Spleen (tissue), 11 donors: ENCODE measurements at regions not wholly inside any gene's neighbourhood (a gene's known extent, or its start where the extent isn't known, plus 50 kb on each side); places are given as distances from the start of the nearest gene placed in this dataset.

ENCODE experiments used
- DNase-seq: peaks from one replicate; pipeline ENCODE4 v3.0.0-alpha.2; 2020
- H3K27ac ChIP-seq, 8 donors: fragments of 200-600 bp; sonication (generic) in 7 of 8; 1 replicate in 4 of 8; 2 replicates in 4 of 8; pipeline versions ENCODE4 v1.5.0 to v1.8.0; 2016 to 2021; ENCODE audit warnings: inconsistent platforms in 4 of 8, mild to moderate bottlenecking in 4 of 8, moderate library complexity in 1 of 8
- H3K27me3 ChIP-seq, 7 donors: fragments of 200-600 bp; sonication (generic) in 6 of 7; replicated peaks in 1 of 7; 1 replicate in 4 of 7; 2 replicates in 3 of 7; pipeline versions ENCODE4 v1.5.0 to v1.8.0; 2016 to 2021; ENCODE audit warnings: inconsistent platforms in 3 of 7, mild to moderate bottlenecking in 1 of 7
- H3K36me3 ChIP-seq, 6 donors: fragments of 200-600 bp; sonication (generic) in 5 of 6; 1 replicate in 4 of 6; 2 replicates in 2 of 6; pipeline versions ENCODE4 v1.5.0 to v1.8.0; 2016 to 2021; ENCODE audit warnings: inconsistent platforms in 2 of 6
- H3K4me1 ChIP-seq, 6 donors: fragments of 200-600 bp; sonication (generic) in 5 of 6; 1 replicate in 3 of 6; 2 replicates in 3 of 6; pipeline versions ENCODE4 v1.5.0 to v1.8.0; 2016 to 2021; ENCODE audit warnings: inconsistent platforms in 3 of 6
- H3K4me3 ChIP-seq, 8 donors: fragments of 200-600 bp; sonication (generic) in 7 of 8; 1 replicate in 4 of 8; 2 replicates in 4 of 8; pipeline versions ENCODE4 v1.5.0 to v1.8.0; 2016 to 2021; ENCODE audit warnings: inconsistent platforms in 4 of 8, mild to moderate bottlenecking in 4 of 8, moderate library complexity in 2 of 8
- H3K9me3 ChIP-seq, 8 donors: fragments of 200-600 bp; sonication (generic) in 7 of 8; 1 replicate in 4 of 8; 2 replicates in 4 of 8; pipeline versions ENCODE4 v1.5.0 to v1.8.0; 2016 to 2021; ENCODE audit warnings: inconsistent platforms in 4 of 8
- CTCF ChIP-seq, 11 experiments: fragments of 200-600 bp in 7 of 11; fragments of 450-650 bp in 4 of 11; sonication (generic) in 4 of 11; IDR thresholded peaks in 8 of 11; conservative IDR thresholded peaks in 3 of 11; 1 replicate in 7 of 11; 2 replicates in 4 of 11; pipeline versions ENCODE4 v1.4.0 to v1.8.0; 2016 to 2021; ENCODE audit warnings: antibody characterized with exemption in 11 of 11, inconsistent platforms in 4 of 11, mild to moderate bottlenecking in 1 of 11
- POLR2A ChIP-seq, 3 donors: fragments of 450-650 bp; IDR thresholded peaks; one replicate each; pipeline ENCODE4 v1.5.1; 2017; ENCODE audit warnings: antibody characterized with exemption in 3 of 3, mild to moderate bottlenecking in 1 of 3
- POLR2AphosphoS5 ChIP-seq, 3 donors: sonication (generic); formaldehyde crosslinking; IDR thresholded peaks; one replicate each; pipeline ENCODE4 v1.5.1; 2017; ENCODE audit warnings: antibody characterized with exemption in 3 of 3
- WGBS, 5 donors: extraction: QIAGEN DNeasy Blood & Tissue Kit in 3 of 5; methylation state at CpG; one replicate each; pipeline versions ENCODE4 v1.1.5 to v1.1.7; 2013 to 2018; 5-methylcytosine and 5-hydroxymethylcytosine counted together
- intact Hi-C: fragments of 100-400 bp; cut with DNase I; formaldehyde crosslinking; loops from one replicate; pipeline ENCODE4 v1.15.0; 2023; ENCODE audit warnings: low total_unique reads
- donor health status: healthy with polysubstance abuse.
- donor health status: DM: no; HTN: no; CAD: no; lungs with moderate emphysema.
- donor health status: DM: no; HTN: no; CAD: no.
- donor health status: Bipolar disorder and iron deficiency.
- donor health status: healthy.
- donor health status: DM: no; HTN: no; CAD: no.
- donor health status: DM: yes; HTN: yes; CAD: no.

- DNase-seq, result no peak
- intact Hi-C loops, result no loop called here
- Histone ChIP-seq H3K4me1 (peaks cover 0 to 16% (median 5%) of the 10 kb centered on the region in 6 donors), H3K4me3 (no peak overlapping the region), H3K36me3 (no peaks in the 10 kb centered on the region), H3K9me3 (no peaks in the 10 kb centered on the region), H3K27ac (no peak overlapping the region), H3K27me3 (no peaks in the 10 kb centered on the region)
- TF ChIP-seq POLR2A (IDR thresholded peaks at IDR 0.05) (no peak), CTCF (IDR thresholded peaks at IDR 0.05 in 8 of 11, conservative IDR thresholded peaks at IDR 0.05 in 3 of 11) (no peak), POLR2AphosphoS5 (IDR thresholded peaks at IDR 0.05) (no peak)
- WGBS, 5 donors, result 91 to 96% (median 94%) methylated on average over 3 of the region's 3 CpGs
These were observed 617.0 kb upstream of the ARID1B start for GRCh38 chr6:156160007-156160794.

- TF ChIP-seq POLR2AphosphoS5 (IDR thresholded peaks at IDR 0.05), result no peak
- TF ChIP-seq POLR2A (IDR thresholded peaks at IDR 0.05), result no peak
- no peak for TF ChIP-seq CTCF (IDR thresholded peaks at IDR 0.05 in 8 of 11, conservative IDR thresholded peaks at IDR 0.05 in 3 of 11)
- Histone ChIP-seq H3K9me3 (no peaks in the 10 kb centered on the region), H3K4me1 (no peaks in the 10 kb centered on the region), H3K4me3 (no peak overlapping the region), H3K36me3 (no peaks in the 10 kb centered on the region), H3K27me3 (no peaks in the 10 kb centered on the region), H3K27ac (no peak overlapping the region)
- no peak for DNase-seq
- intact Hi-C loops, result no loop called here
- WGBS, 5 donors, result 16 to 28% (median 17%) methylated on average over 4 of the region's 4 CpGs
These were observed 622.3 kb upstream of the ARID1B start for GRCh38 chr6:156154896-156155295.

GRCh38 chr6:156150391-156150790 lies 626.8 kb upstream of the ARID1B start:
- intact Hi-C loops, result no loop called here
- no peaks in the 10 kb centered on the region for H3K27me3 ChIP-seq
- H3K36me3 ChIP-seq, result no peaks in the 10 kb centered on the region
- H3K27ac ChIP-seq, result no peak overlapping the region
- 58 to 81% (median 70%) methylated on average over 1 of the region's 1 CpG for WGBS, 5 donors
- TF ChIP-seq POLR2A (IDR thresholded peaks at IDR 0.05) (no peak), POLR2AphosphoS5 (IDR thresholded peaks at IDR 0.05) (no peak)
- DNase-seq, result no peak
- H3K9me3 ChIP-seq, result peaks cover 0 to 9% (median 1%) of the 10 kb centered on the region in 8 donors
- H3K4me3 ChIP-seq, result no peak overlapping the region
- H3K4me1 ChIP-seq, result no peaks in the 10 kb centered on the region

- TF ChIP-seq POLR2A (IDR thresholded peaks at IDR 0.05) (no peak), CTCF (IDR thresholded peaks at IDR 0.05 in 8 of 11, conservative IDR thresholded peaks at IDR 0.05 in 3 of 11) (no peak), POLR2AphosphoS5 (IDR thresholded peaks at IDR 0.05) (no peak)
- Histone ChIP-seq H3K36me3 (no peaks in the 10 kb centered on the region), H3K4me1 (no peaks in the 10 kb centered on the region), H3K4me3 (no peak overlapping the region), H3K27me3 (no peaks in the 10 kb centered on the region), H3K9me3 (peaks cover 0 to 39% (median 22%) of the 10 kb centered on the region in 8 donors), H3K27ac (no peak overlapping the region)
- DNase-seq, result no peak
- WGBS, 5 donors, result 80 to 91% (median 81%) methylated on average over 7 of the region's 7 CpGs
- intact Hi-C loops, result no loop called here
These were observed 630.3 kb upstream of the ARID1B start for GRCh38 chr6:156146891-156147290.
